Hepatocyte (in vitro differentiated cells): ENCODE measurements at regions not wholly inside any gene's neighbourhood (a gene's known extent, or its start where the extent isn't known, plus 50 kb on each side); places are given as distances from the start of the nearest gene placed in this dataset.

ENCODE experiments used
- DNase-seq: peaks from one replicate; pipeline ENCODE4 v3.0.0-alpha.2; 2016; ENCODE audit warnings: low spot score
- H2AFZ ChIP-seq: fragments of 200-600 bp; sonication (generic); 2 replicates; pipeline ENCODE4 v1.6.0; 2016; ENCODE audit warnings: antibody characterized with exemption, mild to moderate bottlenecking
- H3K27ac ChIP-seq: fragments of 200-600 bp; sonication (generic); 2 replicates; pipeline ENCODE4 v1.5.1; 2016; ENCODE audit warnings: mild to moderate bottlenecking
- H3K27me3 ChIP-seq: fragments of 200-600 bp; sonication (generic); 2 replicates; pipeline ENCODE4 v1.6.1; 2016
- H3K36me3 ChIP-seq: fragments of 200-600 bp; sonication (generic); replicated peaks from 2 replicates; pipeline ENCODE4 v1.5.1; 2016; ENCODE audit warnings: low read depth; ENCODE audit not compliant: insufficient read depth
- H3K4me1 ChIP-seq: fragments of 200-600 bp; sonication (generic); 2 replicates; pipeline ENCODE4 v1.5.1; 2016; ENCODE audit warnings: mild to moderate bottlenecking, moderate library complexity; ENCODE audit not compliant: insufficient read depth
- H3K4me2 ChIP-seq: fragments of 200-600 bp; sonication (generic); 2 replicates; pipeline ENCODE4 v1.6.0; 2016
- H3K4me3 ChIP-seq: fragments of 200-600 bp; sonication (generic); 2 replicates; pipeline ENCODE4 v1.5.1; 2016; ENCODE audit warnings: mild to moderate bottlenecking
- H3K79me2 ChIP-seq: fragments of 200-600 bp; sonication (generic); 2 replicates; pipeline ENCODE4 v1.6.0; 2017; ENCODE audit warnings: mild to moderate bottlenecking
- H3K9me2 ChIP-seq: fragments of 200-600 bp; sonication (generic); replicated peaks from 2 replicates; pipeline ENCODE4 v1.6.0; 2017; ENCODE audit warnings: mild to moderate bottlenecking; ENCODE audit not compliant: insufficient read depth
- H3K9me3 ChIP-seq: fragments of 200-600 bp; sonication (generic); 2 replicates; pipeline ENCODE4 v1.5.1; 2016; ENCODE audit warnings: low read depth, mild to moderate bottlenecking
- H4K20me1 ChIP-seq: fragments of 200-600 bp; sonication (generic); 2 replicates; pipeline ENCODE4 v1.6.0; 2016; ENCODE audit warnings: mild to moderate bottlenecking; ENCODE audit not compliant: insufficient read depth, poor library complexity, severe bottlenecking
- CTCF ChIP-seq: fragments of 200-600 bp; sonication (generic); IDR thresholded peaks from 2 replicates; pipeline ENCODE4 v1.5.1; 2016; ENCODE audit warnings: antibody characterized with exemption, mild to moderate bottlenecking; ENCODE audit not compliant: poor library complexity
- EZH2 ChIP-seq: fragments of 200-600 bp; sonication (generic); IDR thresholded peaks from 2 replicates; pipeline ENCODE4 v1.6.1; 2016; ENCODE audit warnings: antibody characterized with exemption, mild to moderate bottlenecking, borderline replicate concordance
- EZH2phosphoT487 ChIP-seq: fragments of 200-600 bp; sonication (generic); IDR thresholded peaks from one replicate; pipeline ENCODE4 v1.6.1; 2018; ENCODE audit warnings: antibody characterized with exemption, mild to moderate bottlenecking, low read depth, moderate library complexity; ENCODE audit not compliant: unreplicated experiment, severe bottlenecking
- WGBS: methylation state at CpG from one replicate; pipeline ENCODE4 v1.1.6; 2016; ENCODE audit warnings: low lambda C conversion rate; ENCODE audit errors: missing lambda C conversion rate; 5-methylcytosine and 5-hydroxymethylcytosine counted together

GRCh38 chr9:73349476-73349875, 197.8 kb downstream of the ANXA1 start:
- TF ChIP-seq EZH2 = no peak
- TF ChIP-seq CTCF = no peak
- TF ChIP-seq EZH2phosphoT487 = no peak
- WGBS = 70% methylated on average over 2 of the region's 2 CpGs
- Histone ChIP-seq H2AFZ (no peak overlapping the region), H3K79me2 (no peaks in the 10 kb centered on the region), H3K4me1 (no peaks in the 10 kb centered on the region), H3K9me2 (no peaks in the 10 kb centered on the region), H3K36me3 (no peaks in the 10 kb centered on the region), H3K27me3 (no peaks in the 10 kb centered on the region), H3K9me3 (no peaks in the 10 kb centered on the region), H4K20me1 (no peaks in the 10 kb centered on the region), H3K27ac (no peak overlapping the region), H3K4me3 (no peak overlapping the region), H3K4me2 (no peak overlapping the region)
- DNase-seq = no peak

GRCh38 chr9:73357607-73358006, 205.9 kb downstream of the ANXA1 start:
- H2AFZ ChIP-seq = no peak overlapping the region
- DNase-seq = no peak
- H3K36me3 ChIP-seq = no peaks in the 10 kb centered on the region
- 52% methylated on average over 3 of the region's 3 CpGs for WGBS
- no peak for TF ChIP-seq EZH2
- no peak for TF ChIP-seq CTCF
- TF ChIP-seq EZH2phosphoT487 = no peak
- no peaks in the 10 kb centered on the region for H3K27me3 ChIP-seq
- no peak overlapping the region for H3K4me2 ChIP-seq
- H3K4me3 ChIP-seq = no peak overlapping the region
- H4K20me1 ChIP-seq = no peaks in the 10 kb centered on the region
- no peaks in the 10 kb centered on the region for H3K9me2 ChIP-seq
- H3K9me3 ChIP-seq = no peaks in the 10 kb centered on the region
- no peak overlapping the region for H3K27ac ChIP-seq
- no peaks in the 10 kb centered on the region for H3K79me2 ChIP-seq
- H3K4me1 ChIP-seq = no peaks in the 10 kb centered on the region

- TF ChIP-seq CTCF = no peak
- no peak for TF ChIP-seq EZH2phosphoT487
- TF ChIP-seq EZH2 = no peak
- no peak overlapping the region for H3K4me3 ChIP-seq
- no peak overlapping the region for H3K27ac ChIP-seq
- H3K36me3 ChIP-seq = no peaks in the 10 kb centered on the region
- no peaks in the 10 kb centered on the region for H3K27me3 ChIP-seq
- no peaks in the 10 kb centered on the region for H3K9me2 ChIP-seq
- no peaks in the 10 kb centered on the region for H3K79me2 ChIP-seq
- H4K20me1 ChIP-seq = no peaks in the 10 kb centered on the region
- DNase-seq = no peak
- no peak overlapping the region for H2AFZ ChIP-seq
- no peak overlapping the region for H3K4me2 ChIP-seq
- no peaks in the 10 kb centered on the region for H3K9me3 ChIP-seq
- no peaks in the 10 kb centered on the region for H3K4me1 ChIP-seq
- WGBS = 18% methylated on average over 1 of the region's 1 CpG
Observed at GRCh38 chr9:73370053-73370452, 218.4 kb downstream of the ANXA1 start.

- Histone ChIP-seq H3K9me2 (no peaks in the 10 kb centered on the region), H3K27ac (no peak overlapping the region), H4K20me1 (no peaks in the 10 kb centered on the region), H3K4me1 (no peaks in the 10 kb centered on the region), H3K4me2 (no peak overlapping the region), H3K79me2 (no peaks in the 10 kb centered on the region), H3K4me3 (no peak overlapping the region), H3K9me3 (no peaks in the 10 kb centered on the region), H3K27me3 (no peaks in the 10 kb centered on the region), H3K36me3 (no peaks in the 10 kb centered on the region), H2AFZ (no peak overlapping the region)
- no peak for TF ChIP-seq EZH2
- no peak for TF ChIP-seq EZH2phosphoT487
- no peak for TF ChIP-seq CTCF
- no peak for DNase-seq
- 60% methylated on average over 2 of the region's 2 CpGs for WGBS
Observed at GRCh38 chr9:73371801-73372200, 220.1 kb downstream of the ANXA1 start.
